RWPE2 (cell line): ENCODE measurements at regions not wholly inside any gene's neighbourhood (a gene's known extent, or its start where the extent isn't known, plus 50 kb on each side); places are given as distances from the start of the nearest gene placed in this dataset.

Experiments used
- ATAC-seq: fragments of 200-7000 bp; cut with Tn5 transposase; 3 replicates; pipeline ENCODE4 v1.9.1; 2021; ENCODE audit warnings: low read depth
- DNase-seq: peaks from one replicate; pipeline ENCODE4 v3.0.0-alpha.2; 2020; ENCODE audit warnings: low spot score
- H3K27ac ChIP-seq: fragments of 450-650 bp; 2 replicates; pipeline ENCODE4 v1.5.1; 2017; ENCODE audit warnings: mild to moderate bottlenecking; ENCODE audit not compliant: poor library complexity, severe bottlenecking
- H3K27me3 ChIP-seq: fragments of 250-450 bp; sonication (Bioruptor Pico); 2 replicates; pipeline ENCODE4 v1.5.1; 2021; ENCODE audit warnings: mild to moderate bottlenecking, moderate library complexity; ENCODE audit not compliant: insufficient read depth, poor library complexity, severe bottlenecking
- H3K36me3 ChIP-seq: fragments of 250-450 bp; sonication (Bioruptor Pico); 2 replicates; pipeline ENCODE4 v1.5.1; 2020; ENCODE audit warnings: low read depth, mild to moderate bottlenecking, moderate library complexity
- H3K4me1 ChIP-seq: fragments of 250-450 bp; sonication (Bioruptor Pico); 2 replicates; pipeline ENCODE4 v1.5.1; 2021; ENCODE audit warnings: mild to moderate bottlenecking, moderate library complexity; ENCODE audit not compliant: insufficient read depth, poor library complexity, severe bottlenecking
- H3K4me3 ChIP-seq: fragments of 250-450 bp; sonication (Bioruptor Pico); 2 replicates; pipeline ENCODE4 v1.5.1; 2021; ENCODE audit warnings: mild to moderate bottlenecking, moderate library complexity; ENCODE audit not compliant: severe bottlenecking
- H3K9me3 ChIP-seq: fragments of 250-450 bp; sonication (Bioruptor Pico); 2 replicates; pipeline ENCODE4 v1.5.1; 2021; ENCODE audit warnings: mild to moderate bottlenecking, moderate library complexity; ENCODE audit not compliant: severe bottlenecking
- TF ChIP-seq, protein P1 (sequence below): fragments of 450-650 bp; IDR thresholded peaks from one replicate; pipeline ENCODE4 v1.5.1; 2017; ENCODE audit warnings: mild to moderate bottlenecking, moderate library complexity; ENCODE audit not compliant: poor library complexity, severe bottlenecking

DNA sequence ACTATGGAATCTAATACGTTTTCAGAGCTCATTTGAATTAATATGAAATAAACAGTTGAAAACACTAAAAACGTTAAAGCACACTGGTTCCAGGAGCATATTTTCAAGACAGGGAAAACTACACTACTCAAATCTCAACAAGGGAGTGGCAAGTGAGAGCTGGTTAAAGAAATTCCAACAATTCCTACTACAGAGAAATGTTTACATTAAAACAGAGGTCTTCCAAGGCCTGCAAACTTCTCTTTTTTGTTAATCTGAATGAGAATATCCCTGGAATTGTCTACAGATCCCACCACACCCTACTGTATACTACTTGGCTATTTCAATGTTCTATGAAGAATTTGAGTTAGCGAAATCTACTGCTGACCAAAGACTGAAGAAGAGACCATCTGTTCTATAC, 231.5 kb downstream of the ZEB2 start:
- ATAC-seq (no peak), DNase-seq (no peak)
- no peak overlapping the region for H3K4me3 ChIP-seq
- H3K9me3 ChIP-seq: no peaks in the 10 kb centered on the region
- H3K27me3 ChIP-seq: no peaks in the 10 kb centered on the region
- TF ChIP-seq, protein P1, sequence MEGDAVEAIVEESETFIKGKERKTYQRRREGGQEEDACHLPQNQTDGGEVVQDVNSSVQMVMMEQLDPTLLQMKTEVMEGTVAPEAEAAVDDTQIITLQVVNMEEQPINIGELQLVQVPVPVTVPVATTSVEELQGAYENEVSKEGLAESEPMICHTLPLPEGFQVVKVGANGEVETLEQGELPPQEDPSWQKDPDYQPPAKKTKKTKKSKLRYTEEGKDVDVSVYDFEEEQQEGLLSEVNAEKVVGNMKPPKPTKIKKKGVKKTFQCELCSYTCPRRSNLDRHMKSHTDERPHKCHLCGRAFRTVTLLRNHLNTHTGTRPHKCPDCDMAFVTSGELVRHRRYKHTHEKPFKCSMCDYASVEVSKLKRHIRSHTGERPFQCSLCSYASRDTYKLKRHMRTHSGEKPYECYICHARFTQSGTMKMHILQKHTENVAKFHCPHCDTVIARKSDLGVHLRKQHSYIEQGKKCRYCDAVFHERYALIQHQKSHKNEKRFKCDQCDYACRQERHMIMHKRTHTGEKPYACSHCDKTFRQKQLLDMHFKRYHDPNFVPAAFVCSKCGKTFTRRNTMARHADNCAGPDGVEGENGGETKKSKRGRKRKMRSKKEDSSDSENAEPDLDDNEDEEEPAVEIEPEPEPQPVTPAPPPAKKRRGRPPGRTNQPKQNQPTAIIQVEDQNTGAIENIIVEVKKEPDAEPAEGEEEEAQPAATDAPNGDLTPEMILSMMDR: no peak
- no peak overlapping the region for H3K27ac ChIP-seq
- no peaks in the 10 kb centered on the region for H3K36me3 ChIP-seq
- H3K4me1 ChIP-seq: no peaks in the 10 kb centered on the region

DNA sequence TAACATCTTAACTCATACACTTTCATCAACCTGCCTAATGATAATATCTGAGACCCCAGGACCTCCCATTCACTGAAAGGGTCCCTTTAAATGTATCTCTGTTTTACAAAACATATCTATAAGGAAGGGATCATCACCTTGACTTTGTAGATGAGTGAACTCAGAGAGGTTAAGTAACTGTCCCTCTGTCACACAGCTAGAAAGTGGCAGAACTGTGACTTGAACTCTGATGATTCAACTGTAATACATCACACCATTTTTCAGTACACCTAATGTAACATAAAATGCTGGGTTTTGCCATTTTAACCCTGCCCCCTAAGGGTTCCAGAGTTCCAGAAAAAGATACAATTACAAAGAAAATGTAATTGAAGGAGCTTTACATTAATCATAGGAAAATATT, 234.6 kb downstream of the ZEB2 start:
- TF ChIP-seq, protein P1: no peak
- Histone ChIP-seq H3K9me3 (no peaks in the 10 kb centered on the region), H3K4me1 (no peaks in the 10 kb centered on the region), H3K27ac (no peak overlapping the region), H3K27me3 (no peaks in the 10 kb centered on the region), H3K36me3 (no peaks in the 10 kb centered on the region), H3K4me3 (no peak overlapping the region)
- ATAC-seq (no peak), DNase-seq (no peak)

DNA sequence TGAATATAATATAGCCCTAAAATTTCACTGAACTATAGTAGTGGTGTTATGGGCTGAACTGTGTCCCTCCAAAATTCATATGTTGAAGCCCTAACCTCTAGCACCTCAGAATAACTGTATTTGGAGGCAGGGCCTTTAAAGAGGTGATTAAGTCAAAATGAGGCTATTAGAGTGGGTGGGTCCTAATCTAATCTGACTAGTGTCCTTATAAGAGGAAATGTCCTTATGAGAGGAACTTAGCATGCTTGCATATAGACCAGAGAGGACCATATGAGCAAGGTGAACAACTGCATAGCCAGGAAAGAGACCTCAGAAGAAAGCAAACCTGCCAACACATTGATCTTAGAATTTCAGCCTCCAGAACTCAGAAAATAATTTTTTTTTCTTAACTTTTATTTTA, 238.4 kb downstream of the ZEB2 start:
- TF ChIP-seq, protein P1: no peak
- H3K4me1 ChIP-seq: no peaks in the 10 kb centered on the region
- no peak for ATAC-seq

DNA sequence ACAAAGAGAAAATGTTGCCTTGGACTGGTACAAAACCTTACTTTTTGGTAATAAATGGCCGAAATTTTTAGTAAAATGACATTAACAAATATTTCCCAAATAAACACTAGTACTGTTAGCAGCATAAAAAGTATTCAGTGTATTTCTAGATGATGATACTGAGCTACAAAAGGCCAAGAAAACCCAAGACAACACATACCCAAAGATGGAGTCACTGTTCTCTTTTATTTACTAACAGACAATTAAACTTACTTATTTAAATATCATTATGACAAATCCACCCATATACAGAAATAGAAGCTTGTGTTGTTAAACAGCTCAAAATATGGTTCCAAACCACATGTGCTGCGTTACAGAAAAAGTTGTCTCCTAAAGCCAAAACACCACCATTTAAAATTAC, 239.9 kb downstream of the ZEB2 start:
- no peaks in the 10 kb centered on the region for H3K36me3 ChIP-seq
- no peak overlapping the region for H3K27ac ChIP-seq
- TF ChIP-seq, protein P1: no peak
- no peak overlapping the region for H3K4me3 ChIP-seq
- no peaks in the 10 kb centered on the region for H3K4me1 ChIP-seq
- DNase-seq (no peak), ATAC-seq (no peak)
- no peaks in the 10 kb centered on the region for H3K9me3 ChIP-seq
- no peaks in the 10 kb centered on the region for H3K27me3 ChIP-seq

More for the DNA sequence above, 238.4 kb downstream of the ZEB2 start:
- DNase-seq: no peak
- no peaks in the 10 kb centered on the region for H3K36me3 ChIP-seq
- H3K27ac ChIP-seq: no peak overlapping the region
- H3K27me3 ChIP-seq: no peaks in the 10 kb centered on the region
- no peaks in the 10 kb centered on the region for H3K9me3 ChIP-seq
- no peak overlapping the region for H3K4me3 ChIP-seq

DNA sequence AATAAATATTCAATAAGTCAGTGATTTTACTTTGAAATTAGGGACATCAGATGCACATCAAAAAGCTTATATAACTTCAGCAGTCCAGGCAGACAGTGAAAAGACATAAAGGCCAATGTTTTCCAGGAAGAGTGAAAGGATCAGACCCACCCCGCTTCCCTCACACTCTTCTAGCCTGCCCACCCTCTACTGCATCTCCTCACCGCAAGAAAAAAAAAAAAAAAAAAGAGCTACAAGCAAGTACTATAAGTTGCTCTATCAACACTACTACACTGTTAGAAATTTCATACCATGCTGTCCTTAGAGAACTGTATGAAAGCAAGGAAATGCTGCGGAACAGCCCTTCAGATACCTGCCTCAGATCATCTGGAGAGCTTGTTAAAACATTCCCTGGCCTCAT, 240.8 kb downstream of the ZEB2 start:
- H3K36me3 ChIP-seq: no peaks in the 10 kb centered on the region
- H3K4me1 ChIP-seq: peaks cover 3% of the 10 kb centered on the region
- no peak for DNase-seq
- H3K27ac ChIP-seq: no peak overlapping the region
- TF ChIP-seq, protein P1: no peak
- no peak overlapping the region for H3K4me3 ChIP-seq
- H3K9me3 ChIP-seq: no peaks in the 10 kb centered on the region
- no peaks in the 10 kb centered on the region for H3K27me3 ChIP-seq
- no peak for ATAC-seq
